K562 (cell line): ENCODE measurements at regions not wholly inside any gene's neighbourhood (a gene's known extent, or its start where the extent isn't known, plus 50 kb on each side); places are given as distances from the start of the nearest gene placed in this dataset.

Experiments
- ATAC-seq: fragments of 200-7000 bp; cut with Tn5 transposase; 3 replicates; pipeline ENCODE4 v1.9.1; 2020; ENCODE audit warnings: moderate library complexity
- BruUV-seq: library from RNA; stranded (reverse); fragments of 400-500 nt; replicated peaks from 2 replicates; lab custom pipeline; 2021; lab: Mats Ljungman, UMichigan
- CTCF ChIA-PET: fragments of 300-600 bp; formaldehyde crosslinking; extraction: SDS; loops from one replicate; lab custom pipeline; 2021; ENCODE audit warnings: low intra/inter-chr PET ratio; lab: Yijun Ruan, JAX
- POLR2A ChIA-PET: fragments of 300-600, 350-650 bp; sonication (Branson Sonifier 250); formaldehyde crosslinking; extraction: SDS; loops from one replicate; lab custom pipeline; 2021; ENCODE audit warnings: antibody characterized with exemption, inconsistent platforms; lab: Yijun Ruan, JAX
- DNase-seq, 4 experiments: peaks; one replicate each; pipeline versions ENCODE4 v3.0.0 to v3.0.0-alpha.2; 2011 to 2018; ENCODE audit warnings: low spot score in 3 of 4, mixed read lengths in 3 of 4; ENCODE audit errors: extremely low read depth in 1 of 4
- FAIRE-seq: peaks from 2 replicates; lab custom pipeline; 2011; peaks lifted over from hg19 to GRCh38; lab: Jason Lieb, UNC
- H2AFZ ChIP-seq: 2 replicates; pipeline ENCODE4 v1.6.0; 2011; ENCODE audit warnings: low read depth, low read length, control low read depth, inconsistent platforms
- H3K27ac ChIP-seq: fragments of 200-600 bp; 3 replicates; pipeline ENCODE4 v1.8.0; 2011; ENCODE audit warnings: low read depth, mild to moderate bottlenecking, control low read depth, inconsistent platforms, low read length, moderate library complexity, mixed read lengths; ENCODE audit errors: extremely low read depth
- H3K27me3 ChIP-seq, 2 experiments: fragments of 300-600 bp in 1 of 2; 2 replicates in 1 of 2; 3 replicates in 1 of 2; pipeline versions ENCODE4 v1.6.0 to v1.8.0; 2011; ENCODE audit warnings: inconsistent platforms in 2 of 2, low read length in 2 of 2, mild to moderate bottlenecking in 1 of 2, mixed read lengths in 1 of 2, moderate library complexity in 1 of 2; ENCODE audit not compliant: control insufficient read depth in 2 of 2, insufficient read depth in 2 of 2
- H3K36me3 ChIP-seq: fragments of 300-600 bp; 3 replicates; pipeline ENCODE4 v1.8.0; 2011; ENCODE audit warnings: mild to moderate bottlenecking, low read length, inconsistent platforms; ENCODE audit not compliant: control insufficient read depth, insufficient read depth
- H3K4me1 ChIP-seq, 2 experiments: fragments of 200-600 bp in 1 of 2; replicated peaks in 1 of 2; 2 replicates in 1 of 2; 3 replicates in 1 of 2; pipeline versions ENCODE4 v1.5.1 to v1.8.0; 2011; ENCODE audit warnings: inconsistent platforms in 2 of 2, low read length in 2 of 2, mild to moderate bottlenecking in 1 of 2, mixed read lengths in 1 of 2, moderate library complexity in 1 of 2; ENCODE audit not compliant: control insufficient read depth in 2 of 2, insufficient read depth in 2 of 2
- H3K4me2 ChIP-seq: 2 replicates; pipeline ENCODE4 v1.6.1; 2011; ENCODE audit warnings: low read length, control low read depth, inconsistent platforms, mixed read lengths; ENCODE audit not compliant: insufficient read depth
- H3K4me3 ChIP-seq: fragments of 200-600 bp; sonication (generic), shearing (Covaris generic); 2 replicates; pipeline ENCODE4 v1.5.1; 2016; ENCODE audit warnings: control low read depth, inconsistent platforms
- H3K79me2 ChIP-seq: fragments of 200-600 bp; 3 replicates; pipeline ENCODE4 v1.8.0; 2011; ENCODE audit warnings: low read length, inconsistent platforms; ENCODE audit not compliant: control insufficient read depth, insufficient read depth
- H3K9ac ChIP-seq, 2 experiments: 2 replicates each; pipeline versions ENCODE4 v1.6.0 to v1.6.1; 2011; ENCODE audit warnings: low read depth in 2 of 2, low read length in 2 of 2, control low read depth in 1 of 2, inconsistent platforms in 1 of 2, mild to moderate bottlenecking in 1 of 2, mixed read lengths in 1 of 2; ENCODE audit not compliant: insufficient read depth in 1 of 2
- H3K9me1 ChIP-seq: one replicate; pipeline ENCODE4 v1.6.0; 2011; ENCODE audit warnings: inconsistent platforms, mild to moderate bottlenecking, low read length, moderate library complexity; ENCODE audit not compliant: control insufficient read depth, insufficient read depth
- H3K9me3 ChIP-seq: replicated peaks from 2 replicates; pipeline ENCODE4 v1.5.1; 2011; ENCODE audit warnings: low read depth, low read length, inconsistent platforms; ENCODE audit not compliant: control insufficient read depth, insufficient read depth
- H4K20me1 ChIP-seq: replicated peaks from 2 replicates; pipeline ENCODE4 v1.6.1; 2011; ENCODE audit warnings: low read length, inconsistent platforms, mixed read lengths; ENCODE audit not compliant: control insufficient read depth, insufficient read depth
- CBFA2T3 ChIP-seq: fragments of 450-650 bp; IDR thresholded peaks from 2 replicates; pipeline ENCODE4 v1.6.1; 2017
- CC2D1A ChIP-seq: fragments of 450-650 bp; IDR thresholded peaks from 2 replicates; pipeline ENCODE4 v1.6.1; 2017; ENCODE audit warnings: mild to moderate bottlenecking
- DACH1 ChIP-seq: fragments of 450-650 bp; IDR thresholded peaks from 2 replicates; pipeline ENCODE4 v1.6.1; 2018; ENCODE audit not compliant: partially characterized antibody
- DPF2 ChIP-seq: fragments of 450-650 bp; IDR thresholded peaks from 2 replicates; pipeline ENCODE4 v1.6.1; 2016
- EP300 ChIP-seq: IDR thresholded peaks from 2 replicates; pipeline ENCODE4 v1.6.1; 2012; ENCODE audit warnings: low read length, improper control_type of control experiment
- FOXM1 ChIP-seq, 2 experiments: fragments of 450-650 bp in 1 of 2; sonication (generic) in 1 of 2; formaldehyde crosslinking in 1 of 2; IDR thresholded peaks; 2 replicates each; pipeline versions ENCODE4 v1.6.1 to v1.9.0; 2017 to 2022; ENCODE audit warnings: low read depth in 2 of 2, mild to moderate bottlenecking in 2 of 2, missing genetic modification reagents in 1 of 2, moderate library complexity in 1 of 2
- HNRNPL ChIP-seq: fragments of 200-400 bp; formaldehyde crosslinking; IDR thresholded peaks from 2 replicates; pipeline ENCODE4 v1.6.1; 2017; ENCODE audit warnings: low read depth, mild to moderate bottlenecking, low read length
- NR4A1 ChIP-seq, 2 experiments: fragments of 250-450 bp in 1 of 2; fragments of 450-650 bp in 1 of 2; sonication (Bioruptor Pico) in 1 of 2; IDR thresholded peaks; 2 replicates each; pipeline versions ENCODE4 v1.4.0 to v1.6.1; 2016 to 2020; ENCODE audit warnings: mild to moderate bottlenecking in 2 of 2, missing compliant biosample characterization in 1 of 2, missing genetic modification characterization in 1 of 2, moderate library complexity in 1 of 2
- PML ChIP-seq: IDR thresholded peaks from 2 replicates; pipeline ENCODE4 v1.6.1; 2012; ENCODE audit warnings: low read length, inconsistent platforms
- POLR2AphosphoS5 ChIP-seq: IDR thresholded peaks from 2 replicates; pipeline ENCODE4 v1.6.1; 2011; ENCODE audit warnings: mild to moderate bottlenecking, low read depth, low read length, moderate library complexity; ENCODE audit not compliant: control insufficient read depth, insufficient read depth
- RAD21 ChIP-seq, 2 experiments: fragments of 250-450 bp in 1 of 2; fragments of 450-650 bp in 1 of 2; sonication (Bioruptor Pico) in 1 of 2; formaldehyde crosslinking in 1 of 2; IDR thresholded peaks in 1 of 2; conservative IDR thresholded peaks in 1 of 2; 2 replicates each; pipeline versions ENCODE4 v1.4.0 to v1.8.0; 2020 to 2022; ENCODE audit warnings: mild to moderate bottlenecking in 2 of 2, moderate library complexity in 1 of 2
- SAP30 ChIP-seq: fragments of 200-600 bp; sonication (generic); IDR thresholded peaks from 2 replicates; pipeline ENCODE4 v1.6.1; 2012; ENCODE audit warnings: borderline replicate concordance, low read depth, mild to moderate bottlenecking, moderate library complexity, low read length, control low read depth, inconsistent platforms; ENCODE audit not compliant: insufficient read depth, poor library complexity, severe bottlenecking
- SOX6 ChIP-seq: fragments of 450-650 bp; IDR thresholded peaks from 2 replicates; pipeline ENCODE4 v1.6.1; 2014; ENCODE audit warnings: mild to moderate bottlenecking
- STAT5A ChIP-seq: IDR thresholded peaks from 2 replicates; pipeline ENCODE4 v1.6.1; 2012; ENCODE audit warnings: low read length, inconsistent platforms, borderline replicate concordance
- TAL1 ChIP-seq: fragments of 450-650 bp; IDR thresholded peaks from 2 replicates; pipeline ENCODE4 v1.6.1; 2016; ENCODE audit warnings: mild to moderate bottlenecking
- TCF3 ChIP-seq: sonication (generic); formaldehyde crosslinking; IDR thresholded peaks from 2 replicates; pipeline ENCODE4 v1.4.0; 2020; ENCODE audit warnings: mild to moderate bottlenecking, missing genetic modification reagents
- TEAD4 ChIP-seq, 2 experiments: sonication (generic) in 1 of 2; formaldehyde crosslinking in 1 of 2; IDR thresholded peaks; 2 replicates each; pipeline versions ENCODE4 v1.6.1 to v1.8.0; 2012 to 2022; ENCODE audit warnings: borderline replicate concordance in 1 of 2, inconsistent platforms in 1 of 2, low read length in 1 of 2, mild to moderate bottlenecking in 1 of 2, missing genetic modification reagents in 1 of 2
- TRIM24 ChIP-seq, 2 experiments: fragments of 450-650 bp; IDR thresholded peaks; 2 replicates each; pipeline ENCODE4 v1.6.1; 2016
- YY1 ChIP-seq, 3 experiments: IDR thresholded peaks; 2 replicates each; pipeline ENCODE4 v1.6.1; 2011; ENCODE audit warnings: low read length in 2 of 3, mild to moderate bottlenecking in 2 of 3, moderate library complexity in 2 of 3, borderline replicate concordance in 1 of 3, control low read depth in 1 of 3, low read depth in 1 of 3; ENCODE audit not compliant: insufficient read depth in 3 of 3, insufficient replicate concordance in 2 of 3, control insufficient read depth in 1 of 3, insufficient read length in 1 of 3; ENCODE audit errors: extremely low read depth in 1 of 3
- ZBTB8A ChIP-seq: fragments of 450-650 bp; IDR thresholded peaks from 2 replicates; pipeline ENCODE4 v1.6.1; 2018; ENCODE audit warnings: mild to moderate bottlenecking, moderate library complexity; ENCODE audit not compliant: partially characterized antibody
- ZFPM2 ChIP-seq: fragments of 250-450 bp; sonication (Bioruptor Pico); IDR thresholded peaks from 2 replicates; pipeline ENCODE4 v1.5.1; 2022; ENCODE audit warnings: mild to moderate bottlenecking
- ZNF184 ChIP-seq: sonication (generic); formaldehyde crosslinking; IDR thresholded peaks from 2 replicates; pipeline ENCODE4 v1.5.0; 2020; ENCODE audit warnings: missing genetic modification reagents
- ZZZ3 ChIP-seq: fragments of 450-650 bp; IDR thresholded peaks from 2 replicates; pipeline ENCODE4 v1.6.1; 2016; ENCODE audit warnings: antibody characterized with exemption, mild to moderate bottlenecking, moderate library complexity
- WGBS: fragments of 100-300 bp; shearing (Covaris generic); methylation state at CpG from one replicate; pipeline ENCODE4 v1.1.6; 2016; ENCODE audit warnings: low coverage, mixed read lengths; ENCODE audit not compliant: insufficient coverage; ENCODE audit errors: missing lambda C conversion rate; 5-methylcytosine and 5-hydroxymethylcytosine counted together
- in situ Hi-C: fragments of 300-500 bp; cut with MboI; formaldehyde crosslinking; loops from 4 replicates; pipeline ENCODE4 v1.15.0; 2018; ENCODE audit warnings: inconsistent platforms, mixed read lengths
- intact Hi-C: fragments of 100-400 bp; cut with micrococcal nuclease; formaldehyde crosslinking; loops from 2 replicates; pipeline ENCODE4 v1.14.2; 2022

DNA sequence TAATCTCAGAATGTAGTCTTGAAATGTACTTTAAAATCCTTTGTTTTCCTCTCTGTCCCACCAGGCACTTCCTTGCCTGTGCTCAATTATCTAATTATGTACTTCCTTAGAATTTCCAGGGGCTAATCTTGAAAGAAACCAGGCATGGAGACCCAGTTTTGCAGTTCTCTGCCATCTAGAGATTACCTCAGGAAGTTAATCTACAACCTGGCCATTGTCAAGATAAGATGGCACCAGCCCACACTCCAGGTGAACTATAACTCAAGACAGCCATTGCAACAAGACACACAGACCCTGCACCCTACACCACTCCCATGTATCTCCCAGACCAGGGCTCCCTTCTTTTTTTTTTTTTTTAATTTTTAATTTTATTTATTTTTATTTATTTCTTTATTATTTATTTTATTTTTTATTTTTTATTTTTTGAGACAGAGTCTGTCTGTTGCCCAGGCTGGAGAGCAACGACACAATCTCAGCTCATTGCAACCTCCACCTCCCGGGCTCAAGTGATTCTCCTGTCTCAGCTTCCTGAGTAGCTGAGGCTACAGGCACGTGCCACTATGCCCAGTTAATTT, 85.9 kb upstream of the TRIM24 start:
- Histone ChIP-seq H3K4me2 (no peak overlapping the region), H3K9ac (no peak overlapping the region), H3K9me1 (no peaks in the 10 kb centered on the region), H2AFZ (peak overlapping the region; percentile 37; the same call in 1 of the 2 replicates), H3K4me3 (no peak overlapping the region), H3K36me3 (no peaks in the 10 kb centered on the region), H3K27me3 (no peaks in the 10 kb centered on the region), H4K20me1 (no peaks in the 10 kb centered on the region), H3K4me1 (peaks cover 3% of the 10 kb centered on the region in 2 experiments; a peak in 3 of 5 replicates), H3K27ac (no peak overlapping the region), H3K79me2 (no peaks in the 10 kb centered on the region), H3K9me3 (peaks cover 17% of the 10 kb centered on the region; the same call in 1 of the 2 replicates)
- intact Hi-C loops (no loop called here), in situ Hi-C loops (no loop called here)
- no TSS peak for BruUV-seq
- FAIRE-seq: peak; percentile 26
- peak in 2 of 4 experiments; percentile 57 to 59 for DNase-seq
- 29% methylated on average over 3 of the region's 3 CpGs for WGBS
- CTCF ChIA-PET: no interaction called here
- peak; percentile 75 for ATAC-seq
- POLR2A ChIA-PET: no interaction called here
- TF ChIP-seq EP300 (peak; percentile 46; the same call in 1 of the 2 replicates), TCF3 (CRISPR knock-in tag) (peak; percentile 65), PML (peak; percentile 69; the same call in 1 of the 2 replicates), ZFPM2 (CRISPR knock-in tag) (no peak), FOXM1 (IDR thresholded peaks at IDR 0.05; ENCODE audit: low read depth) (peak; percentile 40; the same call in 1 of the 2 replicates), FOXM1 (CRISPR knock-in tag; IDR thresholded peaks at IDR 0.05; ENCODE audit: low read depth) (no peak), ZNF184 (CRISPR knock-in tag) (no peak), TAL1 (peak; percentile 79; the same call in 1 of the 2 replicates), NR4A1 (CRISPR knock-in tag; IDR thresholded peaks at IDR 0.05) (no peak), NR4A1 (tag; IDR thresholded peaks at IDR 0.05) (no peak), ZBTB8A (no peak), TRIM24 (IDR thresholded peaks at IDR 0.05) (peak; percentile 86 to 89), DACH1 (no peak), SOX6 (0 out of 2 replicates have a peak, but pooled peaks have one; percentile 11), DPF2 (peak; percentile 55; the same call in 1 of the 2 replicates), STAT5A (peak; percentile 72), CC2D1A (peak; percentile 41; the same call in 1 of the 2 replicates), TEAD4 (IDR thresholded peaks at IDR 0.05; ENCODE audit: low read length) (peak; percentile 89), TEAD4 (CRISPR knock-in tag; IDR thresholded peaks at IDR 0.05; ENCODE audit: borderline replicate concordance) (no peak), POLR2AphosphoS5 (peak; percentile 76), SAP30 (no peak), YY1 (IDR thresholded peaks at IDR 0.05; ENCODE audit: borderline replicate concordance in 1 of 3, control insufficient read depth in 1 of 3, extremely low read depth in 1 of 3, insufficient read depth in 3 of 3, insufficient read length in 1 of 3, insufficient replicate concordance in 2 of 3, low read depth in 1 of 3, low read length in 2 of 3) (peak in 1 of 3 experiments; percentile 19), HNRNPL (no peak), CBFA2T3 (peak; percentile 92), ZZZ3 (no peak), RAD21 (CRISPR knock-in tag; conservative IDR thresholded peaks at IDR 0.05 in 1 of 2, IDR thresholded peaks at IDR 0.05 in 1 of 2) (0 out of 4 replicates have a peak, but pooled peaks of 1 of the 2 experiments have one; percentile 12)
